CD4-positive, alpha-beta T cell (primary cell): ENCODE measurements at regions not wholly inside any gene's neighbourhood (a gene's known extent, or its start where the extent isn't known, plus 50 kb on each side); places are given as distances from the start of the nearest gene placed in this dataset.

Source experiments
- ATAC-seq: fragments of 200-7000 bp; cut with Tn5 transposase; one replicate; pipeline ENCODE4 v1.10.0; 2022; ENCODE audit warnings: mild to moderate bottlenecking; ENCODE audit not compliant: poor library complexity
- CTCF ChIA-PET: fragments of 350-600 bp; sonication (Branson Sonifier 250); formaldehyde crosslinking; loops from one replicate; lab custom pipeline; 2021; ENCODE audit warnings: antibody characterized with exemption, inconsistent platforms; lab: Charles Lee
- POLR2A ChIA-PET: fragments of 350-600 bp; sonication (Branson Sonifier 250); formaldehyde crosslinking; loops from one replicate; lab custom pipeline; 2021; ENCODE audit warnings: antibody characterized with exemption, inconsistent platforms; lab: Charles Lee
- DNase-seq, 14 experiments: peaks; one replicate each; pipeline ENCODE4 v3.0.0-alpha.2; 2013 to 2020; ENCODE audit warnings: mixed read lengths in 2 of 14
- H3K27ac ChIP-seq, 2 donors: one replicate each; pipeline versions ENCODE4 v1.5.1 to v1.7.0; 2013; ENCODE audit warnings: low read length in 2 of 2, low read depth in 1 of 2, mild to moderate bottlenecking in 1 of 2
- H3K27me3 ChIP-seq, 2 experiments: 1 replicate in 1 of 2; 2 replicates in 1 of 2; pipeline versions ENCODE4 v1.6.1 to v1.7.0; 2013; ENCODE audit warnings: low read length in 2 of 2, control low read depth in 1 of 2, mild to moderate bottlenecking in 1 of 2, moderate library complexity in 1 of 2; ENCODE audit not compliant: insufficient read depth in 2 of 2, control insufficient read depth in 1 of 2
- H3K36me3 ChIP-seq: one replicate; pipeline ENCODE4 v1.6.1; 2013; ENCODE audit warnings: low read length, control low read depth; ENCODE audit not compliant: insufficient read depth
- H3K4me1 ChIP-seq: one replicate; pipeline ENCODE4 v1.6.1; 2013; ENCODE audit warnings: low read length, control low read depth; ENCODE audit not compliant: insufficient read depth
- H3K4me3 ChIP-seq: one replicate; pipeline ENCODE4 v1.5.1; 2013; ENCODE audit warnings: mild to moderate bottlenecking, low read length, moderate library complexity
- H3K9me3 ChIP-seq, 2 experiments: 1 replicate in 1 of 2; 2 replicates in 1 of 2; pipeline versions ENCODE4 v1.6.1 to v1.7.0; 2013; ENCODE audit warnings: low read length in 2 of 2, mild to moderate bottlenecking in 2 of 2, control low read depth in 1 of 2, moderate library complexity in 1 of 2; ENCODE audit not compliant: control insufficient read depth in 1 of 2, insufficient read depth in 1 of 2
- H3K27ac Mint-ChIP-seq: one replicate; pipeline ENCODE4 v1.8.0; 2020; ENCODE audit warnings: mixed read lengths
- H3K27me3 Mint-ChIP-seq: one replicate; pipeline ENCODE4 v1.8.0; 2021; ENCODE audit warnings: mixed read lengths
- H3K36me3 Mint-ChIP-seq: one replicate; pipeline ENCODE4 v1.8.0; 2021; ENCODE audit warnings: low read depth, mixed read lengths
- H3K4me1 Mint-ChIP-seq: one replicate; pipeline ENCODE4 v1.8.0; 2021; ENCODE audit warnings: low read depth, mixed read lengths
- H3K4me3 Mint-ChIP-seq: one replicate; pipeline ENCODE4 v1.8.0; 2020; ENCODE audit warnings: mild to moderate bottlenecking, mixed read lengths
- H3K9me3 Mint-ChIP-seq: one replicate; pipeline ENCODE4 v1.8.0; 2020; ENCODE audit warnings: mixed read lengths
- CTCF ChIP-seq: fragments of 200-600 bp; IDR thresholded peaks from one replicate; pipeline ENCODE4 v1.8.0; 2022; ENCODE audit warnings: antibody characterized with exemption, mild to moderate bottlenecking
- intact Hi-C, 2 experiments: fragments of 100-400 bp; cut with DNase I in 1 of 2; cut with micrococcal nuclease in 1 of 2; formaldehyde crosslinking; loops; one replicate each; pipeline versions ENCODE4 v1.15.1 to v1.9.0; 2023 to 2025; cut with DNase I, micrococcal nuclease

- peaks cover 3 to 5% of the 10 kb centered on the region in 2 experiments for H3K27me3 ChIP-seq
- no peaks in the 10 kb centered on the region for H3K36me3 Mint-ChIP-seq
- H3K9me3 ChIP-seq, result no peaks in the 10 kb centered on the region
- no peak overlapping the region for H3K4me3 ChIP-seq
- ChIA-PET POLR2A (no interaction called here), CTCF (no interaction called here)
- no peak overlapping the region for H3K27ac Mint-ChIP-seq
- TF ChIP-seq CTCF, result no peak
- peaks cover 14% of the 10 kb centered on the region for H3K27me3 Mint-ChIP-seq
- intact Hi-C loops, result no loop called here
- no peak for DNase-seq
- H3K27ac ChIP-seq, result no peak overlapping the region
- no peaks in the 10 kb centered on the region for H3K9me3 Mint-ChIP-seq
- no peaks in the 10 kb centered on the region for H3K4me1 ChIP-seq
- no peak overlapping the region for H3K4me3 Mint-ChIP-seq
- no peak for ATAC-seq
- H3K36me3 ChIP-seq, result no peaks in the 10 kb centered on the region
- no peaks in the 10 kb centered on the region for H3K4me1 Mint-ChIP-seq
Observed at GRCh38 chr16:66289986-66290385, 76.5 kb upstream of the CDH5 start.

- Mint-ChIP-seq H3K4me1 (no peaks in the 10 kb centered on the region), H3K27me3 (peaks cover 14% of the 10 kb centered on the region), H3K36me3 (no peaks in the 10 kb centered on the region), H3K27ac (no peak overlapping the region), H3K4me3 (no peak overlapping the region), H3K9me3 (no peaks in the 10 kb centered on the region)
- H3K9me3 ChIP-seq, result no peaks in the 10 kb centered on the region
- H3K27ac ChIP-seq, result no peak overlapping the region
- no peak for TF ChIP-seq CTCF
- no peaks in the 10 kb centered on the region for H3K36me3 ChIP-seq
- no peak overlapping the region for H3K4me3 ChIP-seq
- intact Hi-C loops, result no loop called here
- ChIA-PET POLR2A (no interaction called here), CTCF (no interaction called here)
- H3K27me3 ChIP-seq, result peaks cover 3 to 5% of the 10 kb centered on the region in 2 experiments
- no peak for ATAC-seq
- DNase-seq, result peak in 1 of 14 experiments; percentile 29
- H3K4me1 ChIP-seq, result no peaks in the 10 kb centered on the region
Observed at GRCh38 chr16:66289051-66289680, 77.3 kb upstream of the CDH5 start.

GRCh38 chr16:66287926-66288325 is 78.6 kb upstream of the CDH5 start:
- Mint-ChIP-seq H3K27ac (no peak overlapping the region), H3K27me3 (peaks cover 11% of the 10 kb centered on the region), H3K9me3 (no peaks in the 10 kb centered on the region), H3K4me3 (no peak overlapping the region), H3K36me3 (no peaks in the 10 kb centered on the region), H3K4me1 (no peaks in the 10 kb centered on the region)
- DNase-seq, result peak in 1 of 14 experiments; percentile 16
- POLR2A ChIA-PET, result no interaction called here
- no peaks in the 10 kb centered on the region for H3K9me3 ChIP-seq
- H3K4me1 ChIP-seq, result no peaks in the 10 kb centered on the region
- H3K4me3 ChIP-seq, result no peak overlapping the region
- intact Hi-C loops, result no loop called here
- CTCF ChIA-PET, result no interaction called here
- no peak for ATAC-seq
- H3K27ac ChIP-seq, result no peak overlapping the region
- peaks cover 0 to 5% of the 10 kb centered on the region in 2 experiments for H3K27me3 ChIP-seq
- TF ChIP-seq CTCF, result no peak
- no peaks in the 10 kb centered on the region for H3K36me3 ChIP-seq
